Glutamatergic neuron (in vitro differentiated cells): ENCODE measurements at regions not wholly inside any gene's neighbourhood (a gene's known extent, or its start where the extent isn't known, plus 50 kb on each side); places are given as distances from the start of the nearest gene placed in this dataset.

ENCODE experiments used
- DNase-seq: peaks from one replicate; pipeline ENCODE4 v3.0.0; 2022
- H3K27ac Mint-ChIP-seq: one replicate; pipeline ENCODE4 v1.8.0; 2020; ENCODE audit warnings: mild to moderate bottlenecking, mixed read lengths, inconsistent platforms; ENCODE audit not compliant: unreplicated experiment
- H3K27me3 Mint-ChIP-seq: one replicate; pipeline ENCODE4 v1.8.0; 2020; ENCODE audit warnings: mild to moderate bottlenecking, moderate library complexity, mixed read lengths, inconsistent platforms; ENCODE audit not compliant: unreplicated experiment
- H3K36me3 Mint-ChIP-seq: one replicate; pipeline ENCODE4 v1.8.0; 2020; ENCODE audit warnings: mild to moderate bottlenecking, mixed read lengths, inconsistent platforms; ENCODE audit not compliant: unreplicated experiment
- H3K4me1 Mint-ChIP-seq: one replicate; pipeline ENCODE4 v1.8.0; 2020; ENCODE audit warnings: mild to moderate bottlenecking, low read depth, mixed read lengths, inconsistent platforms; ENCODE audit not compliant: unreplicated experiment
- H3K4me3 Mint-ChIP-seq: one replicate; pipeline ENCODE4 v1.8.0; 2020; ENCODE audit warnings: mild to moderate bottlenecking, mixed read lengths, inconsistent platforms; ENCODE audit not compliant: unreplicated experiment
- H3K9me3 Mint-ChIP-seq: one replicate; pipeline ENCODE4 v1.8.0; 2020; ENCODE audit warnings: mild to moderate bottlenecking, moderate library complexity, mixed read lengths, inconsistent platforms; ENCODE audit not compliant: unreplicated experiment
- CTCF ChIP-seq: fragments of 200-600 bp; sonication (generic); IDR thresholded peaks from one replicate; pipeline ENCODE4 v1.5.0; 2021; ENCODE audit not compliant: partially characterized antibody, unreplicated experiment

GRCh38 chr10:85259908-85260307, 931.5 kb downstream of the CCSER2 start:
- H3K4me3 Mint-ChIP-seq = no peak overlapping the region
- H3K27ac Mint-ChIP-seq = no peak overlapping the region
- peaks cover 5% of the 10 kb centered on the region for H3K36me3 Mint-ChIP-seq
- H3K4me1 Mint-ChIP-seq = no peaks in the 10 kb centered on the region
- peaks cover 5% of the 10 kb centered on the region for H3K27me3 Mint-ChIP-seq
- no peak for TF ChIP-seq CTCF
- DNase-seq = no peak
- H3K9me3 Mint-ChIP-seq = no peaks in the 10 kb centered on the region

GRCh38 chr10:85262992-85263391, 934.6 kb downstream of the CCSER2 start:
- Mint-ChIP-seq H3K27me3 (peaks cover 1% of the 10 kb centered on the region), H3K36me3 (no peaks in the 10 kb centered on the region), H3K4me3 (no peak overlapping the region), H3K9me3 (peaks cover 1% of the 10 kb centered on the region), H3K4me1 (no peaks in the 10 kb centered on the region), H3K27ac (no peak overlapping the region)
- DNase-seq = no peak
- no peak for TF ChIP-seq CTCF

GRCh38 chr10:85265121-85265520, 936.7 kb downstream of the CCSER2 start:
- DNase-seq = no peak
- Mint-ChIP-seq H3K4me1 (no peaks in the 10 kb centered on the region), H3K36me3 (no peaks in the 10 kb centered on the region), H3K27ac (no peak overlapping the region), H3K9me3 (peaks cover 3% of the 10 kb centered on the region), H3K27me3 (peaks cover 1% of the 10 kb centered on the region), H3K4me3 (no peak overlapping the region)
- no peak for TF ChIP-seq CTCF

GRCh38 chr10:85266808-85267207, 938.4 kb downstream of the CCSER2 start:
- peaks cover 5% of the 10 kb centered on the region for H3K36me3 Mint-ChIP-seq

GRCh38 chr10:85280014-85280413, 951.6 kb downstream of the CCSER2 start:
- TF ChIP-seq CTCF = no peak
- H3K4me3 Mint-ChIP-seq = no peak overlapping the region
- H3K4me1 Mint-ChIP-seq = no peaks in the 10 kb centered on the region
- H3K27ac Mint-ChIP-seq = no peak overlapping the region
- no peaks in the 10 kb centered on the region for H3K9me3 Mint-ChIP-seq
- no peak for DNase-seq
- no peaks in the 10 kb centered on the region for H3K27me3 Mint-ChIP-seq
- H3K36me3 Mint-ChIP-seq = peaks cover 2% of the 10 kb centered on the region

More at GRCh38 chr10:85266808-85267207, 938.4 kb downstream of the CCSER2 start:
- Mint-ChIP-seq H3K9me3 (peaks cover 6% of the 10 kb centered on the region), H3K4me3 (no peak overlapping the region), H3K4me1 (no peaks in the 10 kb centered on the region), H3K27me3 (peaks cover 1% of the 10 kb centered on the region), H3K27ac (no peak overlapping the region)
- DNase-seq = no peak
- no peak for TF ChIP-seq CTCF
